Osteocyte (in vitro differentiated cells): ENCODE measurements at regions not wholly inside any gene's neighbourhood (a gene's known extent, or its start where the extent isn't known, plus 50 kb on each side); places are given as distances from the start of the nearest gene placed in this dataset.

ENCODE experiments used
- DNase-seq: peaks from one replicate; pipeline ENCODE4 v3.0.0; 2021; ENCODE audit warnings: mixed read lengths; ENCODE audit not compliant: unreplicated experiment; ENCODE audit errors: extremely low spot score
- H3K27ac Mint-ChIP-seq: one replicate; pipeline ENCODE4 v1.8.0; 2021; ENCODE audit warnings: mild to moderate bottlenecking, mixed read lengths; ENCODE audit not compliant: unreplicated experiment
- H3K27me3 Mint-ChIP-seq: one replicate; pipeline ENCODE4 v1.8.0; 2021; ENCODE audit warnings: mixed read lengths; ENCODE audit not compliant: unreplicated experiment
- H3K36me3 Mint-ChIP-seq: one replicate; pipeline ENCODE4 v1.8.0; 2021; ENCODE audit warnings: mixed read lengths; ENCODE audit not compliant: unreplicated experiment
- H3K4me1 Mint-ChIP-seq: one replicate; pipeline ENCODE4 v1.8.0; 2021; ENCODE audit warnings: mixed read lengths; ENCODE audit not compliant: unreplicated experiment
- H3K4me3 Mint-ChIP-seq: one replicate; pipeline ENCODE4 v1.8.0; 2021; ENCODE audit warnings: mild to moderate bottlenecking, moderate library complexity, mixed read lengths; ENCODE audit not compliant: unreplicated experiment
- H3K9me3 Mint-ChIP-seq: one replicate; pipeline ENCODE4 v1.8.0; 2021; ENCODE audit warnings: mixed read lengths; ENCODE audit not compliant: unreplicated experiment
- CTCF ChIP-seq: fragments of 200-600 bp; sonication (generic); IDR thresholded peaks from 2 replicates; pipeline ENCODE4 v1.5.0; 2021; ENCODE audit warnings: antibody characterized with exemption, mild to moderate bottlenecking, moderate library complexity

- no peak for DNase-seq
- Mint-ChIP-seq H3K9me3 (no peaks in the 10 kb centered on the region), H3K27ac (no peak overlapping the region), H3K36me3 (no peaks in the 10 kb centered on the region), H3K4me3 (no peak overlapping the region), H3K4me1 (peaks cover 20% of the 10 kb centered on the region), H3K27me3 (no peaks in the 10 kb centered on the region)
- TF ChIP-seq CTCF, result no peak
These were observed 1197.3 kb downstream of the BRD1 start for GRCh38 chr22:48630433-48630754.

- Mint-ChIP-seq H3K9me3 (no peaks in the 10 kb centered on the region), H3K27me3 (no peaks in the 10 kb centered on the region), H3K27ac (no peak overlapping the region), H3K4me1 (peaks cover 20% of the 10 kb centered on the region), H3K36me3 (no peaks in the 10 kb centered on the region), H3K4me3 (no peak overlapping the region)
- DNase-seq, result no peak
- TF ChIP-seq CTCF, result no peak
These were observed 1197.8 kb downstream of the BRD1 start for GRCh38 chr22:48629631-48630432.

- H3K4me3 Mint-ChIP-seq, result no peak overlapping the region
- TF ChIP-seq CTCF, result no peak
- no peaks in the 10 kb centered on the region for H3K36me3 Mint-ChIP-seq
- no peaks in the 10 kb centered on the region for H3K9me3 Mint-ChIP-seq
- H3K4me1 Mint-ChIP-seq, result peaks cover 20% of the 10 kb centered on the region
- H3K27ac Mint-ChIP-seq, result no peak overlapping the region
- no peak for DNase-seq
- H3K27me3 Mint-ChIP-seq, result no peaks in the 10 kb centered on the region
These were observed 1198.7 kb downstream of the BRD1 start for GRCh38 chr22:48628891-48629543.

GRCh38 chr22:48627966-48628365 is 1199.7 kb downstream of the BRD1 start:
- Mint-ChIP-seq H3K4me1 (peaks cover 20% of the 10 kb centered on the region), H3K36me3 (no peaks in the 10 kb centered on the region), H3K27me3 (no peaks in the 10 kb centered on the region), H3K4me3 (no peak overlapping the region), H3K9me3 (no peaks in the 10 kb centered on the region), H3K27ac (no peak overlapping the region)
- no peak for TF ChIP-seq CTCF
- DNase-seq, result no peak

GRCh38 chr22:48627203-48627602 is 1200.5 kb downstream of the BRD1 start:
- H3K4me3 Mint-ChIP-seq, result no peak overlapping the region
- no peak for TF ChIP-seq CTCF
- peaks cover 17% of the 10 kb centered on the region for H3K4me1 Mint-ChIP-seq
- no peaks in the 10 kb centered on the region for H3K9me3 Mint-ChIP-seq
- no peaks in the 10 kb centered on the region for H3K36me3 Mint-ChIP-seq
- no peaks in the 10 kb centered on the region for H3K27me3 Mint-ChIP-seq
- no peak for DNase-seq
- no peak overlapping the region for H3K27ac Mint-ChIP-seq
